ENCODE measurements at regions not wholly inside any gene's neighbourhood (a gene's known extent, or its start where the extent isn't known, plus 50 kb on each side); places are given as distances from the start of the nearest gene placed in this dataset.

DNA sequence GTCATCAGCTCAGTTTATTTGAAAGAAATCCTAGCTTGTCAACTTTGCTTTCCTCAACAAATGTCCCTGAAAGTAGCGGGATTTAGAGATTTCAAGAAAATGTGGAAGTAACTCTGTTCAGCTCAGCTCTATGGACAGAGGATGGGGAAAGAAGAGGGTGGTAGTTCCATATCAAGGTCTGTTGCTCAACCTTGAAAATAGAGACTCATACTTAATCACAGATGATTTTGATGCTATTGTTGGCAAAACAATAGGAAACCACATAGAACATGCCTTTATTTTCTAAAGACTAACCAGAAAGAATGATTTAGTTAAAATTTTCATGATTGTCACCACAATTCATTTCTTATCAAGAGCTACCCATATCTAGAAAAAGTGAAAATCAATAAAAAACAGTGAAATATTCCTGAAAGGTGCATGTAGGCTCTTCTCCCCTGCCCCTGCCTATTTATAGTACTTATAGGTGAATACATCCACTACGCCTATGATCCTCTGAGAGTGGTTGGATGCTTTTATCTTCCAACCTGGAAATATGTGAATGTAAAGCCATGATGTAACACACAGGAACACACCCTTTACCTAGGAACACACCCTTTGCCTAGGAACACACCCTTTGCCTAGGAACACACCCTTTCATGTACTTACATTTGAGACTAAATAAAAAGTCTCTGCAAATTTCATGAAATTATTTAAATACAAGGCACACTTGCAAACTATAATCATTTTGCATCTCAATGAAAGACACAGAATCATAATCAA, 65.8 kb downstream of the ETAA1 start:
- DNase-seq = no peak

DNA sequence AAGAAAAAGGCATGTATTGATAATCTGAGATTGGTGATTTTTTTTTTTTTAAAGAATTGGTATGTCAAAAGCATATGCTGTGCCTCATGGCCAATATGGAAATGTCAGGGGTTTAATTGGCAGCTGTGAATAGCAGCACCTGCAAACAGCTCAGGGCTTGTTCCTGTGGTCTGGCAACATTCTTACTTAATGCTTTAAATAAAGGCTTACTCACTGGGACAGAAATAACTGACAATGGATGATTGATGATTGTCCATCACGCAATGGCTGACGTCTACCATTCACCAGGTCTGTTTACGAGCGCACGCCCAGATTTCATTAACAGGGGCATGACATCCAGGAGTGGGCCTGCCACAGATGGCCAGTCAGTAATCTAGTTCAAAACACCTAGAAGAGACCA, 66.7 kb downstream of the ETAA1 start:
- no peak for DNase-seq

DNA sequence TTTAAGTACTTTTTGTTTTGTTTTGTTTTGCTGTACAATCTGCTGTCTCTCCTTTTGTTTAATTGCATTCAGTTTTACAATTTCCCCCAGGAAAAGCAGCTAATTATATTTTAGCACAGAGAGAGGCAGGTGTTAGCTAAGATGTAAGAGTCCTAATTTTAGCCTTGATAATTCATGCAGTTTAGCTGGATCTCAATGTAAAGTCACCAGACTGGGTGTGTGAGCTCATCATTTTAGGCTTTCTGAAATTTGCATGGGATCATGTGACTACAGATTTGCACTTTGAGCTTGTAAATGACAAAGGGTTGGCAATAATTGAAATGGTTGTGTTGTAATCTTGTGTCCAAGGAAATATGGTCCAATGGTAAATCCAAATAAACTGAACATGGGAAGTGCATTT, 68.5 kb downstream of the ETAA1 start:
- DNase-seq = no peak

GRCh38 chr2:67466734-67467133, 69.6 kb downstream of the ETAA1 start:
- no peak for DNase-seq

- DNase-seq = no peak
Observed at GRCh38 chr2:67471681-67472080, 74.5 kb downstream of the ETAA1 start.

DNA sequence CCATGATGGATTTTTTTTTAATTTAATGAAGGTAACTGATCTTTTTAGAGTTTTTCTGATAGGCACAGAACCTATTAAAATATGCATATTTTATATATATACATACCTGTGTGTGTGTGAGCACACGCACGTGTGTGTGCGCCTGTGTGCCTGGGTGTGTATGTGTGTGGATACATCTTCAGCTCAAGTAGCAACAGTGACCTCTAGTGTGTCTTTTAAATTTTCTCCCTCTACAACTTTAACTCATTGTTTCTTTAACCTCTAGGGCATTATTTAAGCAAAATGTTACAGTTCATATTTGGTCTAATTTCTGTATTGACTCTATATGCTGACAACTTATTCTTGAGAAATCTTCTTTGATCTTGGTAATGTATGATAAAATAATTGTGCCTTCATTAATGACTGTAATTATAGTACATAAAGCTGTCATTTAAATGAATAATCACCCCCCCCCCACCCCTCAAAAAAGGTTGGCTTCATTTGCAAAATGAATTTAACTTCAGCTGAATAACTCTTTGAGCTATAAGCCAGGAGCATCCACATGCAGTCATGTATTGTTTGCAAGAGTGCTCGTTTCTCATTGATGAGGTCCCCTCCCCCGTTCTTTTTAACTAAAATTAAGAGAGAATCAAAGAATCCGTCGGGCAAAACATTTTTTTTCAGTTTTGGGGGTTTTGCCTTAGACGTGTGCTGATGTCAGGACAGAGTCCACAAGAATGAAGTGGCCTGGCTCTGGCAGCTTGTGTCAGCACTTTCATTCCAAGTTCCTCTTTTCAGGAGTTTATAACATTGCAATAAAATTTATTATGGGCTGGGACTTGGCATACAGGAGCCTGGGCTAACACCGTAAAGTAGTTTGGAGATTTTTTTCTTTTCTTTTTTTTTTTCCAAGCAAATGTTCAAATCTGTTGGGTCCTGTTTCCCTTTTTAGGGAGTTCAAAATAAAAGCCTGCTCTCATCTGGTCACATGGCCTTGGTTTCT, 80.0 kb downstream of the ETAA1 start:
- no peak for DNase-seq

DNA sequence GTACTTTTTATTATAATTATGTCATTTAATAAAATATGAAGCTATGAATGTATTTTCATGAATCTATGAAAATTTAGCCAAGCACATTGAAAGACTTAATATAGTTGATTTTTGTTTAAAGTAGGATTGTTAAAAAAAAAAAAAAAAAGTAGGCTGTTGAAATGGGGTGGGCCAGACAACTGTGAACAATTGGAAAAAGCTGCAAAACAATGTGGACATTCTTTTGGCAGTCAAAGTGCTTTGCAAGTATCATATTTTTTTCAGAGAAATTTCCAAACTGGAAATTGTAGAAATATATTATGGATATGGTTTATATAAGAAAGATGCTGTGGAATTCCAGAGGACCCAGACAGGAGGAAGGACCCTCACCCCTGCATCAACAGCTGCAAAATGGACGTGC, 82.1 kb downstream of the ETAA1 start:
- DNase-seq = no peak

GRCh38 chr2:67485431-67485830, 88.3 kb downstream of the ETAA1 start:
- no peak for DNase-seq

- no peak for DNase-seq
Observed at GRCh38 chr2:67486041-67486796, 89.1 kb downstream of the ETAA1 start.

- no peak for DNase-seq
Observed at GRCh38 chr2:67487993-67488392, 90.9 kb downstream of the ETAA1 start.

GRCh38 chr2:67489396-67489795, 92.3 kb downstream of the ETAA1 start:
- DNase-seq = no peak

DNA sequence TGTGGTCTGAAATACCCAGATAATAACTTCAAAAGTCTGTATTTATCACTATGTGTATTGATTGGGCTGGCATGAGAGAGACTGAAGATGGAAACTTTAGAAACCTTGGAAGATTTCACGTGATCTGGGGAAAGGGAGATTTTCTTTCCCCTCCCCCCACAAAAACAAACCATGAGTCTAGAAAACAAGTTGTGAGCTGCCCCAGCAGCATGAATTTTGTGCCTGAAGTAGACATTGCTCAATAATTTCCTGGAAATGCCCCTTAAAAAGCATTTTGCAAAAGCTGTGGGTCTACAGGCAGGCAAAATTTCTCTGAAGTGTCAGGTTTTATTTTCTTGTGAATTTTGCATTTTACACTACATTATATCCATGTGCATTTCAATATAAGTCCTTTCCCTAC, 101.8 kb downstream of the ETAA1 start:
- DNase-seq = no peak

DNA sequence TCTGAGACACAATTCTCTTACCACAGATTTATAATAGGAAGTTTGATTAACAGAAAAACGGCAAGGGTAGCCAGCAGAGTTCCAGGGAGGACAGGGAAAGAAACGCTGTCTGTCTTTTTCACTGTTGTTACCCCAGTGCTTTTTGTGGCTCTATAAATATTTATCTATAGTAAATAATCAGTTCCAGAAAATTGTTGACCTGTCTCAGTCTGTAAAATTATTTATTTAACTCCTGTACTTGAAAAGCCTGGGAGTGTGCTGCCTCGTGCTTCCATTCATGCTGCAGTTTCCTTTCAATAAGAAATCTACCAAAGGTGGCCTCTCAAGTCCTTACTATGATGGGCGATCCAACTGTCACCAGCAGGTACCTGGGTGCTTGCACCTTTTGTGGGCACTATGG, 102.9 kb downstream of the ETAA1 start:
- no peak for DNase-seq

GRCh38 chr2:67500541-67500940, 103.4 kb downstream of the ETAA1 start:
- no peak for DNase-seq

DNA sequence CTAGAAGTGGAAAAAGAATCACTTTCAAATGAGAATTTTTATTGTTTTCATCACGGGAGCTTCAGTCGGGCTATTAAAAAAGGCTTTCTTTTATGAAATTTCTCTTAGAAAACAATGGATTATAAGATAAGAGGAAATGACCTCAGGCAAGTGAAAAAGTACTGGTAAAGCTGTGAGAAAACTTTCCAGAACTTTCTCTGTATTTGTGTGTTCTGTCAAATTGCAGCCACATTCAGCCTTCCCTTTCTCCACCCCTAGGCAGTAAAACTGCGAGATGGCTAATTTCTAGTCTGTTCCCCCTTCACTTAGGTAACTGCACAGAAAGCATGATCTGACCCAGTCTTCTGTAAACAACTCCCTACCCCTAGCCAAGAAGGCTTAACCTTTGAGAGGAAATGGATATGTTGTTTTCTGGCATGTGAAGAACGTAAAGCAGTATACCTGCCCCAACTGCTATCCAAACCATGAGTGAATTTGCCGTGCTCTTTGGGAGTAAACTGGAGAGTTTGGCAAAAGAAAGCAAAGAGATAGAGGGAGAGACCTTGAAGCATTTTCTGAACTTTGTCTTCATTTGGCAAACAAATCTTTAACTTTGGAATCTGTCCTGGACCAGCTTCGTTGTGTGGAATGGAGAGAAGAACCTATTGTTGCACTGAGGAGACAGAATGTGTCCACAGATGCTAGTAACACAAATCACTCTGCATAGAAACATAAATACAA, 105.4 kb downstream of the ETAA1 start:
- DNase-seq = no peak

DNA sequence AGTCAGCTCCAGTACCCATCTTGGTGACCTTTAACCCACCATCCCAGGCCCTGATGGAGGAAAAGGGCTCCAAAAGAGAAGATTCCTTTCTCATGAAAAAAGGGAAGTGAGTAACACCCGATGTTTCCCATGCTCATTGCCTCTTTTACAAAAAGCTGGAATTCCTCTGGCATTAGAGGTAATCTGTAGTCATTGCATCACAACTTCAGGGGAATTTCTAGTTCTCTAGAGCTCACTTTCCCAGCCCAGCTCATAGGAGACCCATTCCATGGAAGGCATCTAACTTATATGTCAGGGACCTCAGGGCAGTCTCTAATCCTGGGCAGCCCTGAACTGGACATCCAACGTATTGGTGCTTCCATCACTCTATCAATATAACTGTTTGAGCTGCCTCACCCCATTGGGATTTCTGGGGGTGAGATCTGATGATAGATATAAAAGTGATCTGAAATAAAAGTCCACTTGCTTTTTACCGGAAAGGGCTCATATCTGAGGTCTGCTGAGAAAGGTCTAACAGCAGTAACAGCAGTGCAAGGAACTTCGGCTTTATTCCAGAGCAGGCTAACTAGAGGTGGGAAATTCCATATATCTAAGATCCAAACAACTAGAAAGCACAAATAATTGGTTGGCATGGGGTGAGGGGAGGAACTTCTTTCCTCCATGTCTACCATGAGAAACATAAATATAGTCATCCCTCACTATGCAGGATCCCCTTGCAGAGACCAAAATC, 106.1 kb downstream of the ETAA1 start:
- no peak for DNase-seq

DNA sequence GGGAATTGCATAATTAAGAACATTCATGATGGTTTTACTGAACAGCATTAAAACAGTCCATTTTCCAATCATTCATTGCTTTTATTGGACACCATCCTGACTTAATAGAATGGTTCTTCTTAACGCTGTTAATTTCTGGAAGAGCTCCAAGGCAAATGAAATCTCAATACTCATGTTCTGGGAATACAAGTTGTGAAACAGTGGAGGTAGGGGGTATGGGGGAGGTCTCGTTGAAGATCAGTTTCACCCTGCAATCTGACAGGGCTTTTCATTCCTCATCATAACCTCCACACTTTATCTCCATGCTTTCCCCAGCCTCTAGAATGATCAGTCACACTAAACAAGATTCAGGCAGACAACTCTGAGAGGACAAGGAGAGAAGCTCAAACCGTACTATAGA, 113.6 kb downstream of the ETAA1 start:
- no peak for DNase-seq

GRCh38 chr2:67514515-67514914, 117.4 kb downstream of the ETAA1 start:
- DNase-seq = no peak

DNA sequence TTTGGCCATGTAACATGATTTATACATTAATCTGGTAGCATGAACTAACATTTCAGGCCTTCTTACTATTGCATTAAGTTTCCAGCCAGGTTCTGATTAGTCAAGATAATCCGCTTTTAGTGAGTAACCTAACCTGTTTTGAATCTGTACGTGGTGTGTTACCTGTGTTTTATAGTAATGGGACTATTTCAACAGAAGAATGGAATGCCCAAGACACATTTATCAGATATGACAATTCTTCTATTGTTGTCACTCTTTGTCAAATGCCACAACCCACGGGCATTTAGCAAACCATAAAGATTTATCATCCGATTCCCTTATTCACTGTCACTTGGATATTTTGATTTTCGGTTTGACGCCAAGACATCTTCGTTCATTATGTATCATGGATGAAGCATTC, 117.9 kb downstream of the ETAA1 start:
- DNase-seq = no peak

- no peak for DNase-seq
Observed at GRCh38 chr2:67515538-67515937, 118.4 kb downstream of the ETAA1 start.

GRCh38 chr2:67516362-67516761, 119.2 kb downstream of the ETAA1 start:
- DNase-seq = no peak

Measured in stimulated activated CD8-positive, alpha-beta memory T cell treated with anti-CD3 and anti-CD28 coated beads, Interleukin-4, amount 100 ng/mL, for 48 hours (primary cell).